ENCODE measurements at regions not wholly inside any gene's neighbourhood (a gene's known extent, or its start where the extent isn't known, plus 50 kb on each side); places are given as distances from the start of the nearest gene placed in this dataset.

- TF ChIP-seq, protein P1, sequence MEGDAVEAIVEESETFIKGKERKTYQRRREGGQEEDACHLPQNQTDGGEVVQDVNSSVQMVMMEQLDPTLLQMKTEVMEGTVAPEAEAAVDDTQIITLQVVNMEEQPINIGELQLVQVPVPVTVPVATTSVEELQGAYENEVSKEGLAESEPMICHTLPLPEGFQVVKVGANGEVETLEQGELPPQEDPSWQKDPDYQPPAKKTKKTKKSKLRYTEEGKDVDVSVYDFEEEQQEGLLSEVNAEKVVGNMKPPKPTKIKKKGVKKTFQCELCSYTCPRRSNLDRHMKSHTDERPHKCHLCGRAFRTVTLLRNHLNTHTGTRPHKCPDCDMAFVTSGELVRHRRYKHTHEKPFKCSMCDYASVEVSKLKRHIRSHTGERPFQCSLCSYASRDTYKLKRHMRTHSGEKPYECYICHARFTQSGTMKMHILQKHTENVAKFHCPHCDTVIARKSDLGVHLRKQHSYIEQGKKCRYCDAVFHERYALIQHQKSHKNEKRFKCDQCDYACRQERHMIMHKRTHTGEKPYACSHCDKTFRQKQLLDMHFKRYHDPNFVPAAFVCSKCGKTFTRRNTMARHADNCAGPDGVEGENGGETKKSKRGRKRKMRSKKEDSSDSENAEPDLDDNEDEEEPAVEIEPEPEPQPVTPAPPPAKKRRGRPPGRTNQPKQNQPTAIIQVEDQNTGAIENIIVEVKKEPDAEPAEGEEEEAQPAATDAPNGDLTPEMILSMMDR (IDR thresholded peaks at IDR 0.05; ENCODE audit: poor library complexity): no peak
- TF ChIP-seq EZH2phosphoT487 (IDR thresholded peaks at IDR 0.05; ENCODE audit: low read depth, severe bottlenecking, unreplicated experiment): no peak
These were observed 213.7 kb upstream of the COPS8 start for GRCh38 chr2:236872015-236872414.
